Vagina (tissue), 2 donors: ENCODE measurements at regions not wholly inside any gene's neighbourhood (a gene's known extent, or its start where the extent isn't known, plus 50 kb on each side); places are given as distances from the start of the nearest gene placed in this dataset.
"Not testable (repeated sequence)": the region's sequence is repeated elsewhere in the genome, so short reads cannot be mapped to it uniquely, and the experiment has no call there.

Experiments
- CTCF ChIP-seq, 3 experiments: fragments of 450-650 bp in 2 of 3; fragments of 200-600 bp in 1 of 3; sonication (generic) in 1 of 3; IDR thresholded peaks; one replicate each; pipeline ENCODE4 v1.5.1; 2017 to 2019; ENCODE audit warnings: antibody characterized with exemption in 3 of 3, mild to moderate bottlenecking in 2 of 3, moderate library complexity in 2 of 3
- POLR2A ChIP-seq, 2 donors: fragments of 450-650 bp; IDR thresholded peaks; one replicate each; pipeline ENCODE4 v1.6.1; 2017; ENCODE audit warnings: antibody characterized with exemption in 2 of 2, mild to moderate bottlenecking in 2 of 2, moderate library complexity in 2 of 2
- POLR2AphosphoS5 ChIP-seq, 2 donors: sonication (generic); formaldehyde crosslinking; IDR thresholded peaks; one replicate each; pipeline ENCODE4 v1.9.0; 2017; ENCODE audit warnings: antibody characterized with exemption in 2 of 2, mild to moderate bottlenecking in 2 of 2, low read depth in 1 of 2; ENCODE audit not compliant: insufficient read depth in 1 of 2

DNA sequence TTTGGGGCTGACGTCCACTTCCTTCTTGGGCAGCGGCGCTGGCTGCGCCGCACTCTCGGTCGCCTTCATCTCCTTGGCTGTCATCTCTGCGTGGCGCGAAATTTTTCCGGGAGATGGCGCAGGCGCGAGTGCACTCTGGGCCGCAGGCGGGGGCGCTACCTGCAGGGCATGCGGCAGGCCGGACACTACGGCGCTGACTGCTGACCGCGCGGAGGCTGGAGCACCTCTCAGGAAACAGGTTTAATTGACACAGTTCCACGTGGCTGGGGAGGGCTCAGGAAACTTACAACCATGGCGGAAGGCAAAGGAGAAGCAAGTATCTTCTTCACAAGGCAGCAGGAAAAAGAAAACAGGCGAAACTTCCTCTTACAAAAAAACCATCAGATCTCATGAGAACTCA lies 154.7 kb upstream of the ZNF658 start:
- not testable (repeated sequence) for TF ChIP-seq CTCF (IDR thresholded peaks at IDR 0.05); POLR2AphosphoS5 (IDR thresholded peaks at IDR 0.05; ENCODE audit: insufficient read depth in 1 of 2, low read depth in 1 of 2); POLR2A (IDR thresholded peaks at IDR 0.05)
